H54 (cell line): ENCODE measurements at regions not wholly inside any gene's neighbourhood (a gene's known extent, or its start where the extent isn't known, plus 50 kb on each side); places are given as distances from the start of the nearest gene placed in this dataset.
"Not testable (repeated sequence)": the region's sequence is repeated elsewhere in the genome, so short reads cannot be mapped to it uniquely, and the experiment has no call there.

Source experiments
- DNase-seq: peaks from one replicate; pipeline ENCODE4 v3.0.0; 2011; ENCODE audit warnings: low spot score, mixed read lengths; ENCODE audit not compliant: insufficient read length
- FAIRE-seq: peaks from 3 replicates; lab custom pipeline; 2011; peaks lifted over from hg19 to GRCh38; lab: Jason Lieb, UNC
- POLR2A ChIP-seq: IDR thresholded peaks from 2 replicates; pipeline ENCODE4 v1.6.1; 2011; ENCODE audit warnings: low read depth, mild to moderate bottlenecking, low read length

GRCh38 chr2:172313715-172314341, 113.6 kb upstream of the ITGA6 start:
- DNase-seq (no peak), FAIRE-seq (no peak)
- TF ChIP-seq POLR2A: no peak

GRCh38 chr2:172315070-172315469, 112.3 kb upstream of the ITGA6 start:
- not testable (repeated sequence) for FAIRE-seq, DNase-seq

GRCh38 chr2:172322049-172322448, 105.3 kb upstream of the ITGA6 start:
- TF ChIP-seq POLR2A: no peak
- DNase-seq (no peak), FAIRE-seq (no peak)

- DNase-seq (no peak), FAIRE-seq (no peak)
- no peak for TF ChIP-seq POLR2A
These were observed 104.1 kb upstream of the ITGA6 start for GRCh38 chr2:172323256-172323655.

GRCh38 chr2:172323861-172324597, 103.4 kb upstream of the ITGA6 start:
- no peak for TF ChIP-seq POLR2A
- DNase-seq (no peak), FAIRE-seq (no peak)

- no peak for TF ChIP-seq POLR2A
- FAIRE-seq (no peak), DNase-seq (no peak)
These were observed 101.2 kb upstream of the ITGA6 start for GRCh38 chr2:172326211-172326509.

GRCh38 chr2:172328103-172328841, 99.1 kb upstream of the ITGA6 start:
- DNase-seq: no peak
- TF ChIP-seq POLR2A: no peak
- no peak for FAIRE-seq

GRCh38 chr2:172329416-172329773, 98.0 kb upstream of the ITGA6 start:
- no peak for TF ChIP-seq POLR2A
- DNase-seq: no peak
- FAIRE-seq: no peak

GRCh38 chr2:172329774-172330671, 97.4 kb upstream of the ITGA6 start:
- DNase-seq: no peak
- no peak for FAIRE-seq
- no peak for TF ChIP-seq POLR2A

GRCh38 chr2:172332507-172332906, 94.9 kb upstream of the ITGA6 start:
- TF ChIP-seq POLR2A: no peak
- DNase-seq (no peak), FAIRE-seq (no peak)

- FAIRE-seq (no peak), DNase-seq (no peak)
- no peak for TF ChIP-seq POLR2A
These were observed 94.0 kb upstream of the ITGA6 start for GRCh38 chr2:172333235-172333977.

- FAIRE-seq (no peak), DNase-seq (no peak)
- TF ChIP-seq POLR2A: no peak
These were observed 93.4 kb upstream of the ITGA6 start for GRCh38 chr2:172333978-172334330.

- FAIRE-seq: no peak
- no peak for TF ChIP-seq POLR2A
- DNase-seq: no peak
These were observed 92.4 kb upstream of the ITGA6 start for GRCh38 chr2:172334988-172335387.

- FAIRE-seq (no peak), DNase-seq (no peak)
- no peak for TF ChIP-seq POLR2A
These were observed 91.7 kb upstream of the ITGA6 start for GRCh38 chr2:172335736-172336135.
